HG02938 (cell line): ENCODE measurements at regions not wholly inside any gene's neighbourhood (a gene's known extent, or its start where the extent isn't known, plus 50 kb on each side); places are given as distances from the start of the nearest gene placed in this dataset.
"Not testable (repeated sequence)": the region's sequence is repeated elsewhere in the genome, so short reads cannot be mapped to it uniquely, and the experiment has no call there.

Experiments
- ATAC-seq: cut with Tn5 transposase; IDR thresholded peaks from one replicate; pipeline ENCODE4 v1.9.1; 2021; ENCODE audit warnings: mild to moderate bottlenecking, moderate library complexity; ENCODE audit not compliant: unreplicated experiment

GRCh38 chr10:119996944-119997343 is 104.4 kb downstream of the SEC23IP start:
- no peak for ATAC-seq

DNA sequence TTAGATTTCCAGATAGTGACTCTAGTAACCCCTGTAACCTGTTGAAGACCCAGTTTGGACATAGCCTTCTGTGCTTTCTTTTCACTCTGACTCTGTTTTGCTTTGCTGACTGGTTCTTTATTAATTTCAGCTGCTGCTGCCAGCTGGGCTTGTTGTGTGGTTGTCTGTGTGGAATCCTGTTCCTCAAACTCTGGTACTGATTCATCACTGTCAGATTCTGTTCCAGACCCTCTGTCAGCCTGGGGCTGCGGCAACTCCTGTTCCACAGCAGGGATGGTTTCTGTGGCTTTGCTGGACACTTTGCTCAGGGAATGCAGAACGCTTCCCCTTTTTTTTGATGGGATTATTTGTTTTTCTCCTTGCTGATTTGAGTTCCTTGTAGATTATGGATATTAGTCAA is 104.9 kb downstream of the SEC23IP start:
- no peak for ATAC-seq

DNA sequence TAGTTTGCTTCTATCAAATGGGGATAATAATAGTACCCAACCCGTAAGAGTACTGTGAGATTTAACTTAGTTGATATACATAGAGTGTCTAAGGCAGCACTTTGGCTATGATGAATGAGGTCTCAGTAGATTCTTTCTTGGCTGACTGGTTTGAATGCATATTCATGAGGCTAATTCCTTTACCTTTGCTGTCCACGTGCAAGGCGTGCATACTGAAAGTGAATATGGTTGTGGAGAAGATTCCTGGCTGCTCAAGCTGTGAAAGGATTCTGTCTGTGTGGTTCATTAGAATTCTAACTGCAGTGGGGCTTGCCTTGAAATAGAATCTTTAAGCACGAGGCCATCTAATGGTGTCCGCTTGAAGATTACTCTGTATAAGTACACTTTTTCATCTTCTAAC is 110.3 kb downstream of the SEC23IP start:
- no peak for ATAC-seq

DNA sequence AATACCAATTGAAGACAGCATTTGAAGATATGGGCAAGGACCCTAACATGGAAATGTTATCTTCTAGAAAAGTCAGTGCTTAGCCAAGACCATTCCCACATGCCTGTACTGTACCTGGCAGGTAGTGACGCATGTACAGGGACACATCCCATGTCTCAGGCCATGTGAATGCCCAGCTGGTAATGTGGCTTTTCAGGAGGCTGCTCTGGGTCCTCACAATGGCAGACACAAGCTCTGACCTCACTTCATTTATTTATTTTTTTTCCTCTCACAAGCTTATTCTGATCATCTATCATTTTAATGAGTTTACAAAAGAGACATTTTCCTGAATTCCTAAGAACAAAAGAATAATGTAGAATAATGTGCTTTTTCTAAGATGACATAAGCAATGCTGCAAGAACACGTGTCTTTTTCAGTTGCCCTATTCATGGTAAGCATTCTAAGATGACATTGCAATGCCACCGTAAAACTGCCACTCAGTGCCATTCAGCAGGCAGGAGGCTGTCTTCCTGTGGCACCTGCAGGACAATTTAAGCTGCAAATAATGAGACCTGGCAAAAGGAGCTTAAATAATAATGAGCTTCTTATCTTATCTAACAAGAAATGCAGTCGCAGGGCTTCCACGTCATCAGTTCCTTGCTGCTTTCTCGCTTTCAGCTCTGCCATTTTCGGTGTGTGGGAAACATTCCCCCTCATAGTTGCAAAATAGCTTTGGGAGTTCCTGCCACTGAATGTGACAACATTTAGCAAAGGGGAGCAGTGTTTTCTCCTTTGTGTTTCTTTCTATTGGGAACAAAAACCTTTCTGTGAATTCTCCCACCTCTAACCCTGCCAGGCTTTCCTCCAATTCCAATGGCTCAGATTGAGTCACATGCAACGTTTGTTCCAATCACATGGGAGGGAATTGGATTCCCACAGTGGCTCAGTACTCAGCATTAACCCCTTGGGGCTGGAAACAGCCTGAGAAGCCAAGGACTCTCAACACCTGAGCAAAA is 113.0 kb downstream of the SEC23IP start:
- no peak for ATAC-seq

DNA sequence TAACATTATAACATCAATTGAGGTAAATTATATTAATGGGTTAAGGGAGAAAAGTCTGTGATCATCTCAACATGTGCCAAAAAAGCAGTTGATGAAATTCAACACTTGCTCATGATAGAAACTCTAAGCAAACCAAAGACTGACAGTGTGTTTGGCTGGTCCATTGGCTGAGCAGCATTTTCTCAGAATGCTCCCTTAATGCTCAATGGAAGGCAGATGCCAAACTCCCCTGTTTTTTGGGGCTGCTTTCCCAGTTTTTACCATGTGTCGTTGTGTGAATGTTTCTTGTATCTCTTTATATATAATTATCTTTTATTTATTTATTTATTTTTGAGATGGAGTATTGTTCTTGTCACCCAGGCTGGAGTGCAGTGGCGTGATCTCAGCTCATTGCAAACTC is 114.7 kb downstream of the SEC23IP start:
- no peak for ATAC-seq

- ATAC-seq = no peak
Observed at GRCh38 chr10:120011359-120012130, 119.0 kb downstream of the SEC23IP start.

DNA sequence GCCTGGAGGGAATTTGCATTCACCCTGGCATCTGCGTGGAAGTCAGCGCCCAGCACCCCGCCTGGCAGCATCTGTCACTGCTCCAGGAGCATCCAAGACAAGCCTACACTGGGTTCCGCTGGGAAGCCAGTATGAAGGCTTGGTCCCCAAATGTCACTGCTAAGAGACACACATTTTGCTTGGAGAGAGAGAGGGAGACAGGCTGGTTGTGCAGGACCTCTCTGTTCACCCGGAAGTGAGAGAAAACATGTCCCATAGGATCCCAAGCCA is 119.5 kb downstream of the SEC23IP start:
- no peak for ATAC-seq

DNA sequence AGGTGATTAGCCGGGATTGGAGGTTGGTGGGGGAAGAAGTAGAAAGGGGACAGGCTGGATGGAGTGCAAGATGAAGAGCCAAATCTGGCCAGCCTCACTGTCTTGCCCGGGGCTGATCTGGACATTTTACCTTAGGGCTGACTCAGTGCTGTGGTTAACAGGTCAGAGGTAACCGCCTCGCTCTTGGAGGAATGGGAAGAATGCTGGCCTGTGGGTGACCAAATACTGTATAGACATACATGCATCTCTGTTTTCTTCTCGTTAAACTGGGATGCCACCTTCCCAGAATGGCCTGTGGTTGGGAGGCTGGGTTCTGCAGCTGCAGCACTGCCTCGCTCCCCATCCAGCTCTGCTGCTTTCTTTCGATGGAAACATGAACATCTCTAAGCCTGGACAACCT is 120.0 kb downstream of the SEC23IP start:
- ATAC-seq = no peak

DNA sequence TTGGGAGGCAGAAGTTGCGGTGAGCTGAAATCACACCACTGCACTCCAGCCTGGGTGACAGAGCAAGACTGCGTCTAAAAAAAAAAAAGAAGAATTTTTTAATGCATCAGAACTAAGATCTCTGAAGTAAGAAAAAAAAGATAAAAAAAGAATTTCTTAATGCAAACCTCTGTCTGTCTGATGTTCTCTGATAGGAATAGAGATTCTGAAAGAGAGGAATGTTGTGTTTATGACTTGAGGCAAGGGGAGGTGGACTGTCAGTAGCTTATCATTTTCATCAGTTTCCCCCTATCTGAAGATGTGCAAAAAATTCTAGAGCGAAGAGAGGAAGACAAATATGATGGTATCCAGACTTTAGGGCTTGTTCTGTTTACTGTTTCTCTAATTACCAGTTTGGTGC is 121.5 kb downstream of the SEC23IP start:
- no peak for ATAC-seq

DNA sequence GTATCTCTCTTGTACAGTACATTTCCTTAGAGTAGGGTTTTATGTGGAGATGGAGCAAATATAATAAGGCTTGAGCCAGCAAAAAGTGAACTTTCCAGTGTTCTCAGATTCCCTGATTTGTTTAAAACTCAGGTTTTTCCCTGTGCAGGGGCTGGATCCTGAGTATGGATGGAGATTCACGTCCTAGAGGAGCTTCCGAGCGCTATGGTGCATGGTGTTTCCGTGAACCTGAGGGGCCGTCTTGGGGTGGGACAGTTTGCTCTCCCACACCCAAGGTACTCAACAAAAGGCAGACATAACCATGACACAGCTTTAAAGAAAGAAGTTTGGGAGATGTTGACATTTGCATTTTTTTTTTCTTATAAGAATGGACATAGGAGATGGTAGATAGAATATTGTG is 122.5 kb downstream of the SEC23IP start:
- ATAC-seq = no peak

DNA sequence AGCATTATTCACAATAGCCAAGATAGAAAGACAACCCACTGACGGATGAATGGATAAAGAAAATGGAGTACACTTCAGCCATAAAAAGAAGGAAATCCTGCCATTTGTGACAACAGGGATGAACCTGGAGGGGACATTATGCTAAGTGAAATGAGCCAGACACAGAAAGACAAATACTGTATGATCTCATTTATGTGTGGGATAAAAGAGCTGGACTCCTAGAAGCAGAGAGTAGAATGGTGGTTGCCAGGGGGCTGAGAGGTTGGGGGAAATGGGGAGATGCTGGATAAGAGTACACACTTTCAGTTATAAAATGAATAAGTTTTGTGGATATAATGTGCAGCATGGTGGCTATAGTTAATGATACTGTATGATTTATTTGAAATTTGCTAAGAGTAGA is 124.4 kb downstream of the SEC23IP start:
- no peak for ATAC-seq

- ATAC-seq = no peak
Observed at GRCh38 chr10:120017733-120018417, 125.3 kb downstream of the SEC23IP start.

DNA sequence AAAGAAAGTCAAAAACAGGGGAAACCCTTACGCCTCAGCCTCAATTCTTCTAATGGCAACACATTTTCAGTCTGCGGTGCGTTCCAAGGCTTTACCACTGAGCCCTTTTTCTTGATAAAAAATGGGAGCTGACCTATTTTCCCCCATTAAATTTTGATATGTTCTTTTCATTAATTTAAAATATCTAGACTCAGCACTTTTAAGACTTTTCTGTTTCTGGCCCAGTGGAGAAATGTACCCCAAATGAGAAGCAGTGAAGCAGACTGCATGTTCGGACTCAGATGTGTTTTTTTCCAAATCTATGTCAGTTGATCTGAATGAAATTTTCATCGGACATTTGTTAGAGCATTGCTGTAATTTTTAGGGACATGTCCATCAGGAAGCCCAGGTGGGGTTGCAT is 126.2 kb downstream of the SEC23IP start:
- no peak for ATAC-seq

- no peak for ATAC-seq
Observed at GRCh38 chr10:120019568-120019967, 127.0 kb downstream of the SEC23IP start.

- no peak for ATAC-seq
Observed at GRCh38 chr10:120022357-120022756, 129.8 kb downstream of the SEC23IP start.

- ATAC-seq = no peak
Observed at GRCh38 chr10:120034236-120034635, 141.7 kb downstream of the SEC23IP start.

- no peak for ATAC-seq
Observed at GRCh38 chr10:120039046-120039445, 146.5 kb downstream of the SEC23IP start.

GRCh38 chr10:120039826-120040225 is 147.3 kb downstream of the SEC23IP start:
- ATAC-seq = no peak

- ATAC-seq = no peak
Observed at GRCh38 chr10:120041807-120042559, 149.5 kb downstream of the SEC23IP start.

DNA sequence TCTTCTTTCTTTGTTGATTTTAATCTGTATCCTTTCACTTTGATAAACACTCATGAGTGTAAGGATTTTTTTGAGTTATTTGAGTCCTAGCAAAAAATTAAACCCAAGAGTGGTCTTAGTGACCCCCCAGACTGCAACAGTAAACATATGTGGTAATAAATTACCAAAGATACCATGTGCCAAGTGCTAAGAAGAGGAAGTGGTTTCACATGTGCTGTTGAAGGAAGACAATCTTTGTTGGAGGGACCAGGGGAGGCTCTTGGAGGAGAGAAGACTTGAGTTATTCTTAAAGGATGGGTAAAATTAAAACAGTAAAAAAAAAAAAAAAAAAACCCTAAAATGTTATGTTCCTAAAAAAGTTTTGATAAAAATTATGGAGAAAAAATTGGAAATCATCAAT is 150.2 kb downstream of the SEC23IP start:
- ATAC-seq = no peak

DNA sequence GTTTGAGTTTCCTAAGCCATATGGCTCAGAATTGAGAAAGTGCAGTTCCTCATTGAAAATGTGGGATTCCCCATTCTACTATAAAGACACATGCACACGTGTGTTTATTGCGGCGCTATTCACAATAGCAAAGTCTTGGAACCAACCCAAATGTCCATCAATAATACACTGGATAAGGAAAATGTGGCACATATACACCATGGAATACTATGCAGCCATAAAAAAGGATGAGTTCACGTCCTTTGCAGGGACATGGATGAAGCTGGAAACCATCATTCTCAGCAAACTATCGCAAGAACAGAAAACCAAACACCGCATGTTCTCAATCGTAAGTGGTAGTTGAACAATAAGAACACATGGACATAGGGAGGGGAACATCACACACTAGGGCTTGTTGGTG is 154.8 kb downstream of the SEC23IP start:
- ATAC-seq = not testable (repeated sequence)
